ENCODE measurements at regions not wholly inside any gene's neighbourhood (a gene's known extent, or its start where the extent isn't known, plus 50 kb on each side); places are given as distances from the start of the nearest gene placed in this dataset.

- TF ChIP-seq CTCF (IDR thresholded peaks at IDR 0.05) = no peak
- DNase-seq (ENCODE audit: low spot score) (no peak), ATAC-seq (ENCODE audit: low FRiP score) (no peak)
Observed at GRCh38 chr19:34847393-34847792, 74.4 kb upstream of the ZNF599 start.

GRCh38 chr19:34844277-34844676, 71.3 kb upstream of the ZNF599 start:
- no peak for ATAC-seq (ENCODE audit: low FRiP score)
- DNase-seq (ENCODE audit: low spot score) = no peak

GRCh38 chr19:34841780-34842179, 68.8 kb upstream of the ZNF599 start:
- DNase-seq (ENCODE audit: low spot score) = no peak
- no peak for TF ChIP-seq CTCF (IDR thresholded peaks at IDR 0.05)
- no peak for ATAC-seq (ENCODE audit: low FRiP score)

More at GRCh38 chr19:34844277-34844676, 71.3 kb upstream of the ZNF599 start:
- TF ChIP-seq CTCF (IDR thresholded peaks at IDR 0.05) = no peak

- ATAC-seq (ENCODE audit: low FRiP score) = peak; percentile 41
- DNase-seq (ENCODE audit: low spot score) = no peak
- TF ChIP-seq CTCF (IDR thresholded peaks at IDR 0.05) = no peak
Observed at GRCh38 chr19:34838753-34839431, 65.9 kb upstream of the ZNF599 start.

- no peak for TF ChIP-seq CTCF (IDR thresholded peaks at IDR 0.05)
- ATAC-seq (ENCODE audit: low FRiP score) (no peak), DNase-seq (ENCODE audit: low spot score) (no peak)
Observed at GRCh38 chr19:34838248-34838647, 65.2 kb upstream of the ZNF599 start.

DNA sequence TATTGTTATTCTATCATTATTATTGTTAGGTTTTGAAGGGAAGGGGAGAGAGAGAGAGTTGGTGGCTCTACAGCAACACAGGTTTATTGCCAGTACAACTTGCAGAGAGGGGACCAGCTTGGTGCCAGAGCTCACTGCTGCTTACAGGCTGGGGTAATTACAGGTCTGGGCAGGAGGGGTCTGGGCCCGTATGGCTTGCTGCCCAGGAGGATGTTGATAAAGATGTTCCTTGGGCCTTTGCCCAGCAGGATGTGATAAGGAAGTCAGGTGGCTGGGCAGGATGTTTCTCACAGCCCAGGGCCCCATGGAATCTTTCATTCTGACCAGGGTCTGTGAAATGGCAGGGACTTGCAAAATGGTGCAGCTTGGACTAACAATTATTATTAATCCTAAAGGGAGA, 64.2 kb upstream of the ZNF599 start:
- ATAC-seq (ENCODE audit: low FRiP score) (no peak), DNase-seq (ENCODE audit: low spot score) (no peak)
- no peak for TF ChIP-seq CTCF (IDR thresholded peaks at IDR 0.05)

GRCh38 chr19:34835631-34836351, 62.8 kb upstream of the ZNF599 start:
- DNase-seq (ENCODE audit: low spot score) (no peak), ATAC-seq (ENCODE audit: low FRiP score) (no peak)
- TF ChIP-seq CTCF (IDR thresholded peaks at IDR 0.05) = no peak

Measured in omental fat pad (tissue), 3 donors.